ENCODE measurements at regions not wholly inside any gene's neighbourhood (a gene's known extent, or its start where the extent isn't known, plus 50 kb on each side); places are given as distances from the start of the nearest gene placed in this dataset.

DNA sequence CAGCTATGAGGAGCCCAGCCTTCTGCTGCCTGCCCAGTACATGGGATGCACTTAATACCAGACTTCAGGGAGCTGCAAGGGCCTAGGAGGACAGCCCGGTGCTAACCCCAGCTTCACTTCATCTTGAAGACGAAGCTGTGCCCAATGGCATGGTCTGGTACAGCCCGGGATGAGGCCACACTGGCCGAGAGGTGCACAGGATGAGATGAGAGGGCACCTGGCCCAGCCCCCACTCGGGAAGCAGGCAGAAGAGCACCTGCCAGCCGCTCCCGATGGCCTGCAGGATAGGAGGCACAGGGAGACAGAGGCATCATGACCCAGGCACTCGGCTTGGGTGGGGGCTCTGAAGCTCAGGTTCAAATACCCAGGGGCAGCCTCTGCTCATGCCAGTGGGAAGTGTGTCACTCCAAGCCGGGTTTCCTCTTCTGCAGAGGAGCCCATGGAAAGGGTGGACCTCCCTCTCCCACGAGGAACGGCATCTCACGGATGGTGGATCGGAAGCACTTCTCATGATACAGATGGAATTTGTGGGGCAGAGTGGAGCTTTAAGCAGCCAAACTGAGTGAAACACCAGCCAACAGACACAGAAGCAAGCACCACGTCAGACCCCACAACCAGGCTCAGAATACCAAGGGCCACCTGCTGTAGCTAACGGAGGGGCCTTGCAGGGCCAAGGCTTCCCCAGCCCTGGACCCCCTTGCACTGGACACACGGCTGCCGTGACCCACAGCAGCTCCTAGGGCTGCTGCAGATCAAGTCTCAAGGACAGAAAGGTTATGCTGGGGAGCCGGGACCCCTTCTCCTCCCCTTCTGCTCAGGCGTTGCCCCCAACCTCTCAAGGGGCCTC lies 875.2 kb downstream of the BRD1 start:
- no peak for DNase-seq

DNA sequence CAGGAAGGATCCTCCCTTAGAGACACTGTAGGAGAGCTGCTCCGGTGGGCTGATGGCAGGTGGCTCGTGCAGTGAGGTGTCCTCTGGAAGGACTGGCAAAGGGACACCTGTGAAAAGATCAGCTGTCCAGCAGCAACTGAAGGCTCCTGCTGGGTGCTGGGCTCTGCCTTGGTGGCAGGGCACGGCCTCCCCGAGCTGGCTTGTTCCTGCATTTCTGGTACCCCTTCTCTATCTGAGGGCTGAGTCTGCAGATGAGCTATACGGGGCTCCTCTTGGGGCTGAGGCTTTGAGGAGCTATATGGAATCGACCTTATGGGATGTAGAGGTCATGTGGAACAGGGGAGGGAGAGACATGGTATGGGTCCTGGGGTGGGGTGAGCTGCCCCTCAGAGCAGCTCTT lies 875.8 kb downstream of the BRD1 start:
- no peak for DNase-seq

DNA sequence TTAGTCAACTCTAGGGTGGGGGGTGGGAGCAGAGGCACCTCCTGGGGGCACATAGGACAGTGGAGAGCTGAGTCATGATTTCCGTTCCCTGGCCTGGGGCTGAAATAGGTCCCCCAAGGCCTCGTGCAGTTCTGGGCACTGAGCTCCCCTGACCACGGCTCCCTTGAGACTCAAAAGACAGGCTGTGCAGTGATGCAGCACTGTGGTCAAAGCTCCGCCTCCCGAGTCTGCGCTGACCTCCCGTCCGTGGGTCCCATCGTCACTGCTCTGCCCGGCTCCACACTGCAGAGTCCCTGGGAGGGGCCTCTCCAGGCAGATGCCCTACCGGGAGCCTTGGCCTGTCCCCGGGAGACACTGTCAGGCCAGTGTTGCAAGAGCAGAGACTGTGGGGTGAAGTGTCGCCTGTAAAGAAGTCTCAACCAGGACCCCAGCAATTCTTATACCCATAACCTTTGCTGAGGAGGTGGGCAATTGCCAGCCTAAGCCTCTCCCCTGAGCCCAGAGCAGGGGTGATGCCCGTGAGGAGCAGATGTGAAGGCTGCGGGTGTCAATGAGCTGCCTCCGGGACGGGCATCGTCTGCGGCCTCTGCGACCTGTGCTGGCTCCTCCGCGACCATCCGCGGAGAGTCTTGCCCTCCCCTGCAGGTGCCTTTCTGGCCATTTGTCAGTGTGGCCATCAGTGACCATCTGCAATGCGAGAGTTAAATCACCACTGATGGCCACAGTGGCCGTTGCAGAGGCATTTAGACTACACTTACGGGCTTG lies 877.3 kb downstream of the BRD1 start:
- DNase-seq, result no peak

DNA sequence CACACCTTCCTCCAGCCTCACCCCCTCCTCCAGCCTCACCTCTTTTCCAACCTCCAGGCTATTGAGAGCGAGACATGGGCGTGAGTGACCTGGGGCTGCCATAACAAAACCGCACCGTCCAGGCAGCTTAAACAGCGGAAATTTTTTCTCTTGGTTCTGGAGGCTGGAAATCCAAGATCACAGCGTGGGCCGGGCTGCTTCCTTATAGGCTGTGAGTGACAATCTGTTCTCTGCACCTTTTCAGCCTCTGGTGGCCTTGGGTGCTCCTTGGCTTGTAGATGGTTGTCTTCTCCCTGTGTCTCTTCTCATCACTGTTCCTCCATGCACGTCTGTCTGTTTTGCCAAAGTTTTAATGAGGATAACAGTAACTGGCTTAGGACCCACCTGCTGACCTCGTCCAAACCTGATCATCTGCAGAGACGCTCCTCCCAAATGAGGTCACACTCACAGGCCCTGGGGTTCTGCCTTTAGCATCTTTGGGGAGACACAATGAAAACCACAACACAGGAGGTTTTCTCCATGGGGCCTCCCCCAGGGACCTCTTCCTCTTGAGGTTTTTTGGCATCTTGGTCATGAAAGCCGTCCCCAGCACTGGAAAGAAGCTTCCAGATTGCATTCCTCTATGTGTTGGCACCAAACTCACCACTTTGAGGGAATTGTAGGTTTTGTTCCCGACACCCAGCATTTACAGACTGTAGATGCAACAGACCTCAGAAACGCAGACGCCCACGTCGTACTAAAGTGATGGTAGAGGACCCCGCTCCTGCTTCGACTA lies 878.1 kb downstream of the BRD1 start:
- DNase-seq, result no peak

DNA sequence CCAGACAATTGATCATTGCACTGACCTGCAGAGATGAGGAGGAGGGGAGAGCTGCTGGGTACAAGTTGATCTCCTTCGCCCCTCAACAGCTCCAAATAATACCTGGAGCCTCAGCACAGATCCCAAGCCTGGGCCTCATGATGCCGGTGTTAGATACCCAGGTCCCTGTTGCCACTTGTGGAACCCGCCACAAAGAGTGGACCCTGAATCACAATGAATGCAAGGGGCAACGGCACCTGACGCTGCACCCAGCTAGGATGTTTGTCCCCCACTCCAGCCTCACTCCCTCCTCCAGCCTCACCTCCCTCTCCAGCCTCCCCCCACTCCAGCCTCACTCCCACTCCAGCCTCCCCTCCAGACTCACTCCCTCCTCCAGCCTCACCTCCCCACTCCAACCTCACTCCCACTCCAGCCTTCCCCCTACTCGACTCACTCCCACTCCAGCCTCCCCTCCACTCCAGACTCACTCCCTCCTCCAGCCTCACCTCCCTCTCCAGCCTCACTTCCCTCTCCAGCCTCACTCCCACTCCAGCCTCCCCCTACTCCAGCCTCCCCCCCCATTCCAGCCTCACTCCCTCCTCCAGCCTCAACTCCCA lies 879.0 kb downstream of the BRD1 start:
- no peak for DNase-seq

DNA sequence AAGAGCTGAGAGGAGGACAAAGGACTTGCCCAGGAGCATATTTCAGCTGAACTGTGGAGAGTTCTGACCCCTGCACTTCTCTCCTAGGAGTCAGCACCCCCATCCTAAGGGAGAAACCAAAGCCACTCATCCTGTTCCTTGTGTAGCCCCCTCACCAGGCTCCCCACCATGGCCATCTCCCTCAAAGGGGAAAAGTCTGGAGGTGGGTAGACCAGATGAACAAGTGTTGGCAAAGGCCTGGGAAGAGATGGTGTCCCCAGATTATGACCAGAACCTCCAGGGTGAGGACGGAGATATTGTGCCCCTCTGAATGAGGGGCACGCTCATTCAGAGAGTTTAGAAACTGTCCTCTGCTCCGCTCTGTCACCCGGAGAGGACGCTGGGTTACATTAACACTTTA lies 880.0 kb downstream of the BRD1 start:
- DNase-seq, result no peak

DNA sequence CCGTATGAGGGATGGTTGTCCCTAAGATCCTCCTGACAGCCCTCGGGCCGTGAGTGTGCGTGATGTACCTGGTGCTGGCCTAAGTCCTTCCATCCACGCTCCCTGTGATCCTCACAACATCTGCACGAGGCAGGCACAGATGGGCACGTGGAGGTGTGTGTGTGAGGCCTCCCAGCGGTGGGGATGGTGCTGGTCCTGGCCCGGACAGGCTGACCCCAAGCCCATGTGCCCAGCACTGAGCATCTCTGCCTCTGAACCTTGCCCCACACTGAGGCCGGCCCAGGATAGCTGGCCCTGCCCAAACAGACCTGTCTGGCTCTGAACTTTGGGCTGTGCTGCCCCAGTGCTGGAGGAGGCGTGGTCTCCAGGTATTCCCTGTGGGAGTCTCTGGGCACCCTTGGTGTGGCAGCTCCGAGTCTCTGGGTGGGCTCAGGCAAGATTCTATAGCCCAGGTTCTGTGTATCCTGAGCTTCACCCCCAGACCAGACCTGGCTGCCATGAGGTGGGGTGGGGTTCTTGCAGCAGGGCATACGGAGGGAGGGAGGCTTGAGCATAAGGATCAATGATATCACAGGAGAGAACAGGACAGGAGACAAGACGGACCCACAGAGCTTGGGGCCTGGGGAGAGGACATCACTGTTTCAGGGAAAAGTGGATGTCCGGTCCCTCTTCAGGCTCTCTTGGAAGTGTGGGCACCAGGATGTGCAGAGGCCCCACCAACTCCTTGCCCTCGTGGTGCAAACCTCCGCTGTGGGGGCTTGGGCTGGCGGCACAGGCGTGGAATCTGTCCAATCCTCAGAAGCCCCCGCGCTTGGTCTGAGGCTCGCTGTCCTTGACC lies 881.8 kb downstream of the BRD1 start:
- DNase-seq, result no peak

DNA sequence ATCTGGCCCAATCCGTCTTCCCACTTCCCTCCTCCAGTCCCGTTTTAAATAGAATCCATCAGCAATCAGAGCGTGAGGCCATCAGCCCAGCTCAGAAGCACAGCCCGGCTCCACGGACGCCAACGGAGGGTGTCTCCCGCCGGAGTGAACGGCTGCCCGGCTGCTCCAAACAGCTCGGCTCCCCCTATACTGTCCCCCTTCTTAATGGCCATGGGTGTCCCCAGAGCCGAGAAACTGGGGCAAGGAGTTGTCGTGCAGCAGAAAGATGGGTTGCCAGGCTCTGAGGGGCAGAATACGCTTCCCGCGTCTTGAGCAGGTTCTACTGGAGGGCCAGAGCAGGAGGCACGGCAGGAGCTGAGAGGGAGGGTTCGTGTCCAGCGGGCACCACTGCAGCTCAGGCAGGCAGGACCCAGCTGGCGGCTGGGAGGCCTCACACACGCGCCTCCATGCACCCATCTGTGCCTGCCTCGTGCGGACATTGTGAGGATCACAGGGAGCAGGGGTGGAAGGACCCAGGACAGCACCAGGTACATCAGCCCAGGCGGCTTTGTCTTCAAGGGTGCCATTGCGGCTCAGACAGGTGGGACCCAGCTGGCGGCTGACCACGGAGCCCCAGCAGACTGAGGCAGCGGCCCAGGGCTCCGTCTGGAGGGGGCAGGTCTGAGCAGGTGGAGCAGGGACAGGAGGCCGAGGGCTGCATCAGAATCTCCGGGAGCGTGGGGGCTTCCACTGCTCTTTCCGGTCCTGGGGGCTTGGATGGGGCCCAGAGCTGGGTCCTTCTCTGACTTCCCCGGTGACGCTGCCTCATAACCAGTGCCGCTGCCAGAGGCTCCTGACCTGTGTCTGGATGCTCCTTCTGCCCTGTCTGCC lies 882.7 kb downstream of the BRD1 start:
- no peak for DNase-seq

GRCh38 chr22:48944433-48944750 lies 883.3 kb downstream of the BRD1 start:
- DNase-seq, result no peak

DNA sequence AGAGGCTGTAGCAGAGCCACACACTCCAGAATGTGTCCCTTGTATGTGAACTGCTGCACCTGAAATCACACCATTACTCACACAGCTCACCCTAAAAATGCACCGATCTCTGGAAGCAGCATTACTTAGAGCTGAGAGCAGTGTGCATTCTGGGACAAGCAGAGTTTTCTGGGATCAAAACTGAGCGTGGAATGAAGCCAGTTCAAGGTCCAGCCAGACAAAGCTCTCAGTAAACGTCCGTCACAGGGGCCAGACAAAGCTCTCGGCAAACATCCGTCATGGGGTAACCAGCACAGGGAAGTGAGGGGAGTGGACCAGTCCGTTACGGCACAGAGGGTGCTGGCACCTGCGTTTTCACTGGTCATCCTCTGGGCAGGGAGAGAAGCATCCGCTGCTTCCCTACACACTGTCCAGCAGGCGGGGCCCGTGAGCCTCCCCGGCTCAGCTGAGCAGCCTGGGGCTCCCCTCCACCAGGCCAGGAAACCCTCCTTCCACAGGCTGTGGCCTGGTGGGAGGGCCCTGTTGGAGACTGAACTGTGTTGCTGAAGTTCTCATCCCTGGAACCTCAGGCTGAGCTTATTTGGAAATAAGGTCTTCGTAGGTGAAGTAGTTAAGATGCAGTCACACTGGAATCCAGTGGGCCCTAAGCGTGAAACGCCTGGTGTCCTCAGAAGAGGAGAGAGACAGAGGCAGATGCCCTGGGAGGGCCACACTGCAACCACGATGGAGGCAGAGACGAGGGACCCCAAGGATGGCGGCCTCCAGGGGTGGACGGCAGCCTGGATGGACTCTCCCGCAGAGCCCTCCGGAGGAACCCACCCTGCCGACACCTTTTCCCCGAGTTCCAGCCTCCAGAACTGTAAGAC lies 883.9 kb downstream of the BRD1 start:
- no peak for DNase-seq

DNA sequence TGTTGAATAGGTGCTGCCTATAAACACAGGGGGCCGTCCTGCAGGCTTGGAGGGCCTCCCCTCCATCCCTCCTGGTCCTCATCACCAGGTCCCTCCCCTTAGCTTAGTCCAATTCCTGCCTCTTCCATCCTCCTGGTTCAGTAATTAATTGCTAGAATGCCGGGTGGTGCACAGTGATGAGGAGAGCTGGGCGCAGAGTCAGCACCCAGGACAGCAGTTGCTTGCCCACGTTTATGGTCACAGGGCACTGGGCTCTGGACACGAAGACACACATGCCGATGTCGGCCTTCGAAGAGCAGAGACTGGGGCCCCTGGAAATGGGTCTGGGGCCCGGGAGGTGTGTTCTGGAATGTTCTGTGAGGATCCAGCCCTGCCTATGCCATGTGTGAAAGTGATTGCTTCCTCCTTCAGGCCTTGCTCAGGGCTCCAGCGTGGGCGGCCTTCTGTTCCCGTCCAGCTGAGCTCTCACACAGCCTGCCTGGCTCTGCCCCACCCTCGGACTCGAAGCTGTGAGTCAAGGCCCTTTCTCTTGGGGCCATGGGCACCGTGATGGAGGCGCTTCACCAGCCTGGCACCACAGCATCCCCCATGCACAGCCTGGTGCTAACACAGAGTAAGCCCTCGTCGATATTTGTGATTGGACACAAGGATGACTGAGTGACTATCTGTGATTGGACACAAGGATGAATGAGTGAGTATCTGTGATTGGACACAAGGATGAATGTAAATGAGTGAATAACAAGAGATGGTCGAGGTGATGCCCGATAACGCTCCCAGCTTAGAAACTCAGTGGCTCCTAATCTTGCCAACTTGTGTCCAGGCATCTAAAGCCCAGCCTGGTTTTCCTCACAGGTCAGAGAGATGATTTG lies 884.7 kb downstream of the BRD1 start:
- no peak for DNase-seq

DNA sequence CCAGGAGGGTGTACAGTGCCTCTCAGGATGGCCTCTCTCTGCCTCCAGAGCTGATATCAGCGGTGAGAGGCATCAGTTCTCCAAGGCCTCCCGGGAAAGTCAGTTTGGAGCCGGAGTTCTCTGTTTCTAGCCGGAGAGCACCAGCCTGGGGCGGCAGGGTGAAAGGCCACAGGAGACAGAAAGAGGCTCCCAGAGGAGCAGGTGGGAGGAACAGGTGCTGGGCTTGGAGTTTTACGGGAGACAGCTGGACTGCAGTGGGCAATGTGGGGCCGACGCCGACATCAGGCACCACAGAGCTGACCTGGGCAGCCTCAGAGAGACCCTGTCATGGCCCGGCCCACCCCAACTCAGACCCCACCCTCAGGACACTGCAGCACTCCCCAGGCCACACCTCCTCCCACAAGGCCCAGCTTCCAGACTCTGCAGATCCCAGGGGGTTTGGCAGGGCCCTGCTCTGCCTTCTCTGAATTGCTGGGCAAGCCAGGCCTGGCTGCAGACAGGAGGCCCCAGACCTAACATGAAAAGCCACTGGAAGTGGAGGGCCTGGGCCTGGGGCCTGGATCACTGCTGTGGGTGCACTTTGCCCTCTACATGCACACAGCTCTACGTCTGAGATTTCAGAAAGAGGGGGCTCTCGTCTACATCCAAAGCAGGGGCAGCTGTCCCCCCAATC lies 885.6 kb downstream of the BRD1 start:
- no peak for DNase-seq

- DNase-seq, result no peak
These were observed 886.4 kb downstream of the BRD1 start for GRCh38 chr22:48941033-48941902.

- DNase-seq, result no peak
These were observed 887.2 kb downstream of the BRD1 start for GRCh38 chr22:48940266-48941032.

GRCh38 chr22:48939441-48940265 lies 888.0 kb downstream of the BRD1 start:
- DNase-seq, result no peak

GRCh38 chr22:48938741-48939140 lies 888.9 kb downstream of the BRD1 start:
- no peak for DNase-seq
